Ammon's horn (tissue), 1 donor: ENCODE measurements at regions not wholly inside any gene's neighbourhood (a gene's known extent, or its start where the extent isn't known, plus 50 kb on each side); places are given as distances from the start of the nearest gene placed in this dataset.

ENCODE experiments used
- DNase-seq: peaks from one replicate; pipeline ENCODE4 v3.0.0-alpha.2; 2016; ENCODE audit warnings: low spot score

GRCh38 chr14:42378880-42379279 is 772.2 kb downstream of the LRFN5 start:
- DNase-seq: no peak

DNA sequence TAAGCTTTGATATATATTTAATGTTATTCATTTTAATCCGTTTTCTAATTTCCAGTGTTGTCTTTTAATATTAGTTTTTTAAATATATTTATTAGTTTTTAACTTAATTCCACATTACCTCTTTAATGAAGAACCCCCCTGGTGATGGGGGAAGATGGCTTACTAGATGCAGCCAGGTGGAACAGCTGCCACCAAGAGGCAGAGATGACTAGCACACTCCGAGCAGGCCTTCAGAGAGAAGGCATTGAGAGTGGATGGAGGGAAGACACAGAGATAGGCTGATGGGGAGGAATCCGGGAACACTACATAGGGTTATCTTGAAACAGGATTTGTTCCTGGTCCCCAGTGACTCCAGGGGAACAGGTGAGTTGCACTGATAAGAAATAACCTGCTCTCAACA is 771.6 kb downstream of the LRFN5 start:
- no peak for DNase-seq

- no peak for DNase-seq
Observed at GRCh38 chr14:42374332-42374731, 767.7 kb downstream of the LRFN5 start.

DNA sequence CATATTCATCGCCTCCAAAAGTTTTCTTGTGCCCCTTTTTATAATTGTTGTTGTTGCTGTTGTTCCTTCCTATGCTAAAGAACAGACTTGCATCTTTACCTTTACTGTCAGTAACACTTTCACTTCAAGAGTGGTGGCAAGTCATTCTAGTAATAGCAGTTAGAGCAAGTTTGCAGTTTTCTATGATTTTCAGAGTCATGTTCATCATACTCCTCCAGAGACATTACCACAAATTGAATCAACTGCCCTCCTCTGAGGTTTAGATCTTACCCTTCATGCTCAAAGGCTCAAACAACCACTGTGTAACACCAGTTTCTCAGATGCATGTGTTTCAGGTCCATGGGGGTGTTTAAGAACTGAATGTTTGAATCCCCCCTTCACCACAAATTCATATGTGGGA is 763.4 kb downstream of the LRFN5 start:
- no peak for DNase-seq

GRCh38 chr14:42368234-42368633 is 761.6 kb downstream of the LRFN5 start:
- DNase-seq: no peak

DNA sequence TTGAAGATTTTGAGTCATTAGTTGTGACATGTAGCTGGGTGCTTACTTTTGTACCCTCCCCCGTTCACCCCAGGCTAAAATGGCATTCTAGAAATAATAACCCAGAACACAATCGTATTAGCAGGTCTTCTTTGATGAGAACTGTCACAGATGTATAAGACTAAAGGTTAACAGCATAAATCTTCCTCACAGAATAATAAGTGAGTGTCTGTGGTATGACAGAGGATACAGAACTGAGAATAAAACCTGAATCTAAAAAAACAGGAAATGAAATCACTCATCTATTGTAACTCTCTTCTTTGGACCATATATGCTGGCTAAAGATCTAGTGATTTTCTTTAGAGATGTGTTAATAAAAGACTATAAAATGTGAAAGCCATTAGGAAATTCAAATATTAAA is 746.6 kb downstream of the LRFN5 start:
- DNase-seq: no peak

DNA sequence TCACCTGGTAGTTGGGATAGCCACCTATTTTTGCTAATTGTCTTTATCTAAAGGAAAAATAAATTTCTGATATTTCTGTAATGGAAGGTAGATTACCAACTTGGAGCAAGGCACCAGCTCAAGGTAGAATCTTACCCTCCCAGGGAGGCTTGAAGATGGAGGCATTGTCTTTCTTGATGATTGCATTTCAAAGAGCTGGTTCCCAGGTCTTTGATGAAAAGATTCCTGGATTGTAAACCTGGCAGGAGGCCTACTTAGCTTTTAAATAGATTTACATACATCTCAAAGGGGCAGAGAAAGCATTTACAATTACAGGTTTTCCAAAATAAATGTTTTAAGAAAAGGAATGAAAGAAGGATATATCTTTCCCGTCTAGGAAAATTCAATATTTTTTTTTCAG is 729.2 kb downstream of the LRFN5 start:
- no peak for DNase-seq

DNA sequence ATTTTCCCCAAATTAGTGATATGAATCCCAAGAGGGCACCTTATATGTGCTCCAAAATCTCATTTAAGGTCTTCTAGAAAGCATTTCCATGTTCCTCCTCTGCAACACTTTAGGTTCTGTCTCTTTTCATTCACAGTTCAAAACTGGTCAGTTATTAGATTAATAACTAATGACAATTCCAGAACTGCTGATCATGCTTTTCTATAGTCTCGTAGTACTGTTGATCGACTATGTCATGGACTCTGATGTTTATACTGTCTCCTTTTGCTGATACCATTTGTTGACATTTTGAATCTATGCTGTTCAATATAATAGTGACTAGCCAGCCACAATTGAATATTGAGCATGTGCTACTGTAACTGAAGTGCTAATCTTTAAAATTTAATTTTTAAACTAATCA is 728.3 kb downstream of the LRFN5 start:
- no peak for DNase-seq

GRCh38 chr14:42323426-42323825 is 716.8 kb downstream of the LRFN5 start:
- DNase-seq: no peak

- no peak for DNase-seq
Observed at GRCh38 chr14:42322531-42323284, 716.0 kb downstream of the LRFN5 start.

GRCh38 chr14:42319996-42320395 is 713.3 kb downstream of the LRFN5 start:
- DNase-seq: no peak

GRCh38 chr14:42316693-42317092 is 710.0 kb downstream of the LRFN5 start:
- DNase-seq: no peak

DNA sequence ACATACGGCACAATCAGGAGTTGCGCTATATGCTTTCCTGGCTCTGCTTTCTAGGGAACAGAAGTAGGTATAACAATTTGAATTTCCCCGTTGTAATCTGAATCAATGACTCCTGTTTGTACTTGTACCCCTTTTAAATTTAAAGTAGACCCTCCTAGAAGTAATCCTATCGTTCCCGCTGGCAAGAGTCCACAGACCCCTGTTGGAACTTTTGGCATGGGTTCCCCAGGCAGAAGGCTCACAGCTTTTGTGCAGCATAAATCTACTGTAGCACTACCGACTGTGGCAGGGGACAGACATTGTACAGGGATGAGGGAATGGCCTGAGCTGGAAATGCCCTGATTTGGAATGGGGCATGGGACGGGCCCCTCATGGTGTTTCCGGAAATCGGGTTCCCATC is 705.2 kb downstream of the LRFN5 start:
- DNase-seq: no peak

DNA sequence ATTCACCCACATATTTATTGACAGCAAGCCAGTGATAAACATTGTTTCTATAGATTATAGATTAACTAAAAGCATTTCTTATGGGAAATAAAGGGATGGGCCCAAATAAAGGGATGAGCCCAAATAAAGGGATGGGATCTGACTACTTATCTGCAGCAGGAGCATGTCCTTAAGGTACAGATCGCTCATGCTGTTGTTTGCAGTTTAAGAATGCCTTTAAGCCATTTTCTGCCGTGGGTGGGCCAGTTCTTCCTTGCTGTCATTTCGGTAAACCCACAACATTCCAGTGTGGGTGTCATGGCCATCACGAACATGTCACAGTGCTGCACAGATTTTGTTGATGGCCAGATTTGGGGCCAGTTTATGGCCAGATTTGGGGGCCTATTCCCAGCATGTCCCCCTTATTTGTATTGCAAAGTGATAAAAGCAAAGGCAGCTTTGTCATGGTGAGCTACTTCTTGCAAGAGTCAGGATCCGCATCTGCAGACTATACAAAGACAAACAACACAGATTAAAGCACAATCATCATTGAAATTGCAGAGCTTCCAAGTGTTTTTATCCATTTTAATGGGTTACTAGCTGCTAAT is 700.7 kb downstream of the LRFN5 start:
- no peak for DNase-seq

DNA sequence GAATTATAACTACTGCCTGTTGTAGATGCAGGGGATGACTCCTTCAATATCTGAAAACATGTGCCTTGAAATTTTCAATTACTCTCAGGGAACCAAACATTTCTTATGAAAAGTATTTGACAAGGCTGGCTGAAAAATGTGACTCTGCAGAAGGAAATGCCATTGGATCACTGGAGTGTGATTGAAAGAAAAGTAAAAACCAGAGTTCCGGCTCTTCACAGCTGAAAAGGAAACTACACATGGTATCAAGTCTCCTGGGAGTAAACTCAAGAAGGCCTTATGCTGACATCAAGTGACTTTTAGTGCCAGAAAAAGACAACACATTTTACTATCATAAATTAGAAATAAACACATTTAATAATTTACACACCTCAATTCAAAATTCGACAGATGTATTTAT is 693.0 kb downstream of the LRFN5 start:
- no peak for DNase-seq

DNA sequence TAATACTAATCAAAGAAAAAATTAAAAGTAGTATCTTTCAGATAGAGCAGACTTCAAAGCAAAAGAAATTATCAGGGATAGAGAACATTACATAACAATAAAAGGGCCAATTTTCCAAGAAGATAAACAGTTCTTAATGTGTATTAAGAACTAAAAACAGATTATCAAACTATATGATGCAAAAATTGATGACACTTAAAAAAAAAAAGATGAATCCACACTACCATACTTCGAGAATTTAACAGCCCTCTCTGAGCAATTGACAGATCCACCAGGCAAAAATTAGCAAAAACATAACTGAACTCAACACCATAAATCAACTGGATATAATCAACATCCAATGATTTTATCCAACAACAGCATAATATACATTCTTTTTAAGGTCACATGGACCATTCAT is 686.5 kb downstream of the LRFN5 start:
- no peak for DNase-seq

- DNase-seq: no peak
Observed at GRCh38 chr14:42277840-42278239, 671.2 kb downstream of the LRFN5 start.

GRCh38 chr14:42269234-42269633 is 662.6 kb downstream of the LRFN5 start:
- no peak for DNase-seq

GRCh38 chr14:42248131-42248530 is 641.5 kb downstream of the LRFN5 start:
- no peak for DNase-seq

DNA sequence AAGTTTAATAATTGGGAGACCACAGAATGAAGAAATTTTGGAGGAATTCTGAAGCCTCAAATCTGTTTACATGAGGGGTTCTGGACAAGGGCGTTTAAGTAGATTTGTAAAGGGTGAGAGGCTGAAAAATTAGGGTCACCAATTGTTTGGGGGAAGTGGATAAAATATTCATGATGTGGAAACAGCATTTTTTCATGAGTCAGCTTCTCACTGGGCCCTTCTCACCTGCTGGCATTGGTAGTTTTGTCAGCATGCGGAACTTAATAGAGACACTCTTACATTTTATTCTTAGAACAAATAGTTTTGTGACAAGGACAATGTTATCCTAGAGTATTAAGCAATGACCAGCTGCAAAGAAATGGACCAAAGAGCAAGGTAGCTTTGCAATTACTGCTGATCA is 634.4 kb downstream of the LRFN5 start:
- no peak for DNase-seq

DNA sequence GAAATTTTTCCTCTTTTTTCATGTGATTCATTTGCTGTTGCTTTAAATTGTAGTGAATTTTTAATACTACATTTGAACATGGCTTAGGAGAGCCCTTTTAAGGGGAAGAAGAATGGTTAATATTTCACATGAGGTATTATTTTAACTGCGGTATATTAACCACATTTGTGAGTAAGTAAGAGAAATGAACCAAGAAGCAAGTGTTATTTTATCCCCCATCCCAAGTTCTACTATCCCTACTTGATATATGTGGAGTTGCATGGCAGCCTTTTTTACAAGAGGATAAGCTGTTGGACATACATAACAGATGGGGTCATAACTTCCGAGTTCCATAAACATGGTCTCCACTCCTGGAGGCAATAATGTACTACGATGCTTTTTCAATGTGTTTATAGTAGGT is 623.3 kb downstream of the LRFN5 start:
- no peak for DNase-seq

DNA sequence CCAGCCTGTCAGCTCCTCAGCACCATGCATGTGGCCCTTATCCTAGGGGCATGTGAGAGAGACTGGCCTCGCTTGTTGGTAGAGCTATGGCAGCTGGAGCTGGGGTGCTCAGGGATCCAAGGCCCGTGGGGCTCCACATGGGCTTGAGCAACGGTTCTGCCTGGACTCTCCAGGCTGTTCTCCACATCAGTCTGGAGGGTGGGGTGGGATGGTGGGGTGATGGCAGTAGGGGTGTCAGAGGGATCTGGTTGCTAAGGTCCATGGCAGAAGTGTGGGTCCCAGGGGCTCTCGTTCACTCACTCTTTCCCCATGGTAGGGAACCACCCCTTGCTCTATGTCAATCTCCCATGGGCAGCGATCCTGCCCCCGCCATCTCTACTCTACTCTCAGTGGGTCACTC is 622.6 kb downstream of the LRFN5 start:
- no peak for DNase-seq

DNA sequence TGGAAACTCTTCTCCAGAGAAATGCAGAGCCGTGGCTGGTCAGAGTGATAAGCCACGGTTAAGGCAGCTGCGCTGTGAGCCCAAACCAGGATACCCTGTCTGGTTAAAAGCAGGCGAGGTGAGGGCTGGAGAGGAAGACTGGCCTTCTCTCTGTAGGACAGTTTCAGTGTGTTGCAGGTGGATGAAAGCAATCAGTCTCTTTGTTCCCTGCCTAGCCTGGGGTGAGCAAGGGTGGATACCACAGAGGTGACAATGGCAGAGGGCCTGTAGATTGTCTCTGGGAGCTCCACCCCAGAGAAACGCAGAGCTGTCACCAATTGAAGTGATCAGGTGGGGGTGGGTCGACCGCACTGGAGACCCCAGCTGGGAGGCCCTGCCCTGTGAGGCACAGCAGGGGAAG is 621.9 kb downstream of the LRFN5 start:
- no peak for DNase-seq
